Suprapubic skin (tissue), 4 donors: ENCODE measurements at regions not wholly inside any gene's neighbourhood (a gene's known extent, or its start where the extent isn't known, plus 50 kb on each side); places are given as distances from the start of the nearest gene placed in this dataset.

Experiments used
- DNase-seq, 2 donors: peaks; one replicate each; pipeline ENCODE4 v3.0.0-alpha.2; 2019; ENCODE audit warnings: low spot score in 2 of 2
- H3K27ac ChIP-seq: fragments of 200-600 bp; sonication (generic); one replicate; pipeline ENCODE4 v1.5.1; 2019
- H3K27me3 ChIP-seq: fragments of 200-600 bp; sonication (generic); one replicate; pipeline ENCODE4 v1.5.1; 2019
- H3K36me3 ChIP-seq: fragments of 200-600 bp; sonication (generic); one replicate; pipeline ENCODE4 v1.5.1; 2019
- H3K4me1 ChIP-seq: fragments of 200-600 bp; sonication (generic); one replicate; pipeline ENCODE4 v1.5.1; 2019
- H3K4me3 ChIP-seq: fragments of 200-600 bp; sonication (generic); one replicate; pipeline ENCODE4 v1.5.1; 2019; ENCODE audit warnings: mild to moderate bottlenecking
- H3K9me3 ChIP-seq: fragments of 200-600 bp; sonication (generic); one replicate; pipeline ENCODE4 v1.5.1; 2019
- EP300 ChIP-seq: sonication (generic); formaldehyde crosslinking; IDR thresholded peaks from one replicate; pipeline ENCODE4 v1.6.1; 2017; ENCODE audit warnings: antibody characterized with exemption
- POLR2A ChIP-seq, 2 donors: fragments of 450-650 bp; IDR thresholded peaks; one replicate each; pipeline ENCODE4 v1.6.1; 2017; ENCODE audit warnings: antibody characterized with exemption in 2 of 2, mild to moderate bottlenecking in 2 of 2, moderate library complexity in 2 of 2
- POLR2AphosphoS5 ChIP-seq, 3 donors: sonication (generic); formaldehyde crosslinking; IDR thresholded peaks; one replicate each; pipeline ENCODE4 v1.6.1; 2017; ENCODE audit warnings: antibody characterized with exemption in 3 of 3
- WGBS: methylation state at CpG from one replicate; pipeline ENCODE4 v1.1.5; 2018; 5-methylcytosine and 5-hydroxymethylcytosine counted together
- TF ChIP-seq, protein P1 (sequence below), 2 donors: fragments of 200-600 bp in 1 of 2; fragments of 450-650 bp in 1 of 2; sonication (generic) in 1 of 2; IDR thresholded peaks; one replicate each; pipeline ENCODE4 v1.5.1; 2016 to 2019; ENCODE audit warnings: antibody characterized with exemption in 2 of 2, mild to moderate bottlenecking in 1 of 2, moderate library complexity in 1 of 2

DNA sequence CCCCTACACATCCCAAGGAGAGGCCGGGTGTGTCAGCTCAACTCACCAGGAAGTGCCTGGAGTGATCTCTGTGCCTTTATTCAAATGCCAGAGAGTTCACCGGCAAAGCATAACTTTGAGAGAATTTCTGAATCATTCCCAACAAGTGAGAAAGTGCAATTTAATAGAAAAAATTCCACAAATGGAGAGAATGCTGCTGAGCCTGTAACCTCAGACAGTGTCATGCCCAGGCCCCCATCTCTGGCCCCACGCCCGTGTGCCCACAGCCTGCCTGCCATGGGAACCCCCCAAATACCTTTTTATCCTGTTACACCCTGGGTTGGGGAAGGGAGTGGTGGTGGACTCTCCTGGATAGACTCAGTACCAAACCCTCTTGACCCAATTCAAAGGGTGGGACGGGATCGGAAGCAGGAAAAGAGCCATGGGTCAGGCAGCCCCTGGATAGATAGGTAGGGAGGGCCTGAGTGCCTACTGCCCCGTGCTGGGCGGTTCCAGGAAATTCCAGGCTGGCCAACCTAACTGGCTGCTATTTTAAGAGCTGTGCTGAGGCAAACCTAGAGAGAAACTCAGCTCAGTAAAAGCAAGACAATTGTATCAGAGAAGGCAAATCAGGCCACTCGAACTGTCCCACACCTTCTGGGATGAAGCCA is 179.0 kb upstream of the FOXA2 start:
- no peak overlapping the region for H3K4me3 ChIP-seq
- peaks cover 21% of the 10 kb centered on the region for H3K4me1 ChIP-seq
- WGBS: 48% methylated on average over 9 of the region's 9 CpGs

DNA sequence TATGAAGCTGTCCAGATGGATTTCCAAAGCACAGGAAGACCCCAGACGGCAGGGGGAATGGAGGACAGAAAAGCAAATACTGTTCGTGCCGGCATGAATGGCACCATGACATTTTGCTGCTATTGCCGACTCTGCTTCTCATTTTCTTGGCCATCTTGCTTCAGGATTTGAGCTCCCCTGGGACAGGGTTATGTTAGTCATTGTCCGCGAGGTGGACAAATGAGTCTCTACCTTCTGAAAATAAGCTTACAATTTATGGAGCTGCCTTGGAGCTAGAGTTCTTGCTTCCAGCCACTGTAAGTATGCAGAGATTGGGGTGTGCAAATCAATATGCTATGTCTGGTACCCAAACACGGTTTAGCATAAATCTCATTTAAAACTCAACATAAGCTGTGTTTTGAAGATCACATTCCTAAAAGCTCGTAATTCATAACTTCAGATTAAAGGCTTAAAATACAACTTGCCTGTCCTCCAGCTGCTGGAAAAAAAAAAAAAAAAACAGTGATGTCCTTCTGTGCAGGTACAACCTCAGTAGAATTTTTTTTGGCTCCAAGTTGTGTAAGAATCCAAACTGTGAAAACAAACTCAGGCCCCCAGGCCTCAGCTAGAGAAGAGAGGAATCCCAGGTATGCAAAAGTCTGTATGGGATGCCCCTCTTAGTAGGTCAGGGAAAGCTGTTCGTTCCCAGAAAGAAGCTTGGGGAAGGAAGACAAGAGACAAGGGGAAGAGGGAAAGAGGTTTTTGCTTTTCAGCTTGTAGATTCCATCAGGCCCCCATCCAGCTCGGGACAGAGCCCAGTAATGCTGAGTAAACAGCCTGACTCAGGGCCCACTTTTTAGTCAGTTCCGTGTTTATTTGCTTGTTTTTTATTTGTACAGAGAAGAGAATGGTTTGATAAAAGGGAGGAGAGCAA is 184.2 kb upstream of the FOXA2 start:
- no peak for DNase-seq
- H3K4me3 ChIP-seq: no peak overlapping the region
- TF ChIP-seq, protein P1, sequence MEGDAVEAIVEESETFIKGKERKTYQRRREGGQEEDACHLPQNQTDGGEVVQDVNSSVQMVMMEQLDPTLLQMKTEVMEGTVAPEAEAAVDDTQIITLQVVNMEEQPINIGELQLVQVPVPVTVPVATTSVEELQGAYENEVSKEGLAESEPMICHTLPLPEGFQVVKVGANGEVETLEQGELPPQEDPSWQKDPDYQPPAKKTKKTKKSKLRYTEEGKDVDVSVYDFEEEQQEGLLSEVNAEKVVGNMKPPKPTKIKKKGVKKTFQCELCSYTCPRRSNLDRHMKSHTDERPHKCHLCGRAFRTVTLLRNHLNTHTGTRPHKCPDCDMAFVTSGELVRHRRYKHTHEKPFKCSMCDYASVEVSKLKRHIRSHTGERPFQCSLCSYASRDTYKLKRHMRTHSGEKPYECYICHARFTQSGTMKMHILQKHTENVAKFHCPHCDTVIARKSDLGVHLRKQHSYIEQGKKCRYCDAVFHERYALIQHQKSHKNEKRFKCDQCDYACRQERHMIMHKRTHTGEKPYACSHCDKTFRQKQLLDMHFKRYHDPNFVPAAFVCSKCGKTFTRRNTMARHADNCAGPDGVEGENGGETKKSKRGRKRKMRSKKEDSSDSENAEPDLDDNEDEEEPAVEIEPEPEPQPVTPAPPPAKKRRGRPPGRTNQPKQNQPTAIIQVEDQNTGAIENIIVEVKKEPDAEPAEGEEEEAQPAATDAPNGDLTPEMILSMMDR (IDR thresholded peaks at IDR 0.05): no peak
- TF ChIP-seq EP300 (no peak), POLR2A (IDR thresholded peaks at IDR 0.05) (no peak), POLR2AphosphoS5 (IDR thresholded peaks at IDR 0.05) (no peak)
- H3K4me1 ChIP-seq: peaks cover 4% of the 10 kb centered on the region
- peaks cover 4% of the 10 kb centered on the region for H3K27me3 ChIP-seq
- 60% methylated on average over 11 of the region's 11 CpGs for WGBS
- H3K27ac ChIP-seq: no peak overlapping the region
- no peaks in the 10 kb centered on the region for H3K36me3 ChIP-seq
- H3K9me3 ChIP-seq: no peaks in the 10 kb centered on the region

More for the DNA sequence above, 179.0 kb upstream of the FOXA2 start:
- no peaks in the 10 kb centered on the region for H3K9me3 ChIP-seq
- H3K27ac ChIP-seq: peak overlapping the region; percentile 44
- TF ChIP-seq POLR2A (IDR thresholded peaks at IDR 0.05) (no peak), POLR2AphosphoS5 (IDR thresholded peaks at IDR 0.05) (no peak)
- TF ChIP-seq, protein P1 (IDR thresholded peaks at IDR 0.05): no peak
- peaks cover 4% of the 10 kb centered on the region for H3K27me3 ChIP-seq
- no peaks in the 10 kb centered on the region for H3K36me3 ChIP-seq
- DNase-seq: no peak

DNA sequence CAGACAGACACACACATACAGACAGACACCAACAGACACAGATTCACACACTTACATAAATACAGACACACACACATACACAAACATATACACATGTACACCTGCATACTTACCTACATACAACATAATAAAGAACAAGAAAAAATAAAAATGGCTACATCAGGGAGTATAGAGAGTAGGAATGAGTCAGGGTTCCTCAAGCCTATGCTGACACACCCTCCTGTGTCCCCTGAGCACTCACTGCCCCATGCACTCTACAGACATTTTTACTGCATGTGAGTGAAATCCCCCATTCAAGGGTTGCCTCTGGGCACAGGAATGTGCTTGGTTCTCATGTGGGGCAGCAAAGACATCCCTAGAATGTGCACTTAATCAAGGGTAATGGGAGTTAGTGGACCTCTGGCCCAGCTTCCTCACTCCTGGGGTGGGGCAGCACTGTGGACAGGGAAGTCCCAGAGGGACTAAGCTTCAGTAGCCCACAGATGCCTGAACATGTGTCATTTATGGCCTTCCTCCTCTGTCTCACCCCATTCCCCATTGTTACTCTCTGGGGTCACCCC is 185.9 kb upstream of the FOXA2 start:
- Histone ChIP-seq H3K4me1 (no peaks in the 10 kb centered on the region), H3K27ac (no peak overlapping the region), H3K27me3 (peaks cover 4% of the 10 kb centered on the region), H3K4me3 (no peak overlapping the region), H3K9me3 (no peaks in the 10 kb centered on the region), H3K36me3 (no peaks in the 10 kb centered on the region)
- TF ChIP-seq POLR2A (IDR thresholded peaks at IDR 0.05) (no peak), POLR2AphosphoS5 (IDR thresholded peaks at IDR 0.05) (no peak), EP300 (no peak)
- TF ChIP-seq, protein P1 (IDR thresholded peaks at IDR 0.05): no peak
- DNase-seq: no peak

DNA sequence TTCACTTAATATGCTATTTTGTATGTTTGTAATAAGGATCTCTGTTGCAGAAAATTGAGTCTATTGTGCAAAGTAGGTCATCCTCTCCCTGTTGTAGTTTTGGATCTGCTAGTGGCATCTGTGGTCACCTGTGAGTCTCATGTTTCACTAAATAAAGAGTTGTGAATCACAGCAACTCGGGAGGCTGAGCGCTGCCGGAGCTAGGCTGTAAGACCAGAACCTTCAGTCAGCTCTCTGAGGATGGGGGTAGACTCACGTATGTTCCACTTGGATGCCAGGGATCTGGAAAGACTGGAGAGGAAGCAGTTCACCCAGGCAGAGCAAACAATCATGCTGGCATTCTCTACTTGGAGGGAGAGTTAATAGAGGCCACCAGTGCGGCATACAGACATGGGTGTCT is 187.3 kb upstream of the FOXA2 start:
- no peak for DNase-seq
- 92% methylated on average over 5 of the region's 5 CpGs for WGBS
- no peak overlapping the region for H3K27ac ChIP-seq
- no peak overlapping the region for H3K4me3 ChIP-seq
- no peaks in the 10 kb centered on the region for H3K36me3 ChIP-seq
- TF ChIP-seq EP300: no peak
- no peak for TF ChIP-seq POLR2AphosphoS5 (IDR thresholded peaks at IDR 0.05)
- TF ChIP-seq, protein P1 (IDR thresholded peaks at IDR 0.05): no peak
- no peak for TF ChIP-seq POLR2A (IDR thresholded peaks at IDR 0.05)
- peaks cover 4% of the 10 kb centered on the region for H3K27me3 ChIP-seq
- H3K9me3 ChIP-seq: no peaks in the 10 kb centered on the region
- H3K4me1 ChIP-seq: no peaks in the 10 kb centered on the region

DNA sequence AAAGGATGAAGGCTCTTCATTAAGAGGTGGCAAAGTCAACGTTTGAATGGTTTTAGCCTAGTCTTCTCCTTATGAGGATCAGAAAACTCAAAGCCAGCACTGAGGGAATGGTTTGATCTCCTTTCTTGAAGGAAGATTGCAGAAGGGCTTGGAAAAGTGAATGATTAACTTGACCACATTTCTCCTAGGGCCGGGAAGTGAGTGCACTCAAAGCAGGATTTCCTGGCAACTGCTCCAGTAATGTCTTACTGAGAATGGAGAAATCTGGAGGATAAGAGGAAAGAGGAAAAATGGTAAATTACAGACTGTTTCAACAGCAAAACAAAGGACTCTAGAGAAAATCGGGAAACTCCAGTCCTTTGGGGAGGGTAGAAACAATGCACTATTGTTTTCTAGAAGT is 189.0 kb upstream of the FOXA2 start:
- Histone ChIP-seq H3K4me3 (no peak overlapping the region), H3K36me3 (no peaks in the 10 kb centered on the region), H3K27ac (no peak overlapping the region), H3K27me3 (no peaks in the 10 kb centered on the region), H3K9me3 (no peaks in the 10 kb centered on the region), H3K4me1 (no peaks in the 10 kb centered on the region)
- no peak for DNase-seq
- 57% methylated on average over 3 of the region's 3 CpGs for WGBS
- TF ChIP-seq, protein P1 (IDR thresholded peaks at IDR 0.05): no peak
- TF ChIP-seq EP300: no peak
- TF ChIP-seq POLR2A (IDR thresholded peaks at IDR 0.05): no peak
- TF ChIP-seq POLR2AphosphoS5 (IDR thresholded peaks at IDR 0.05): no peak
